D721Med (cell line): ENCODE measurements at regions not wholly inside any gene's neighbourhood (a gene's known extent, or its start where the extent isn't known, plus 50 kb on each side); places are given as distances from the start of the nearest gene placed in this dataset.

Experiments
- DNase-seq: peaks from one replicate; pipeline ENCODE4 v3.0.0; 2011; ENCODE audit warnings: low spot score; ENCODE audit not compliant: insufficient read length
- FAIRE-seq: peaks from 2 replicates; lab custom pipeline; 2011; peaks lifted over from hg19 to GRCh38; lab: Jason Lieb, UNC
- TF ChIP-seq, protein P1 (sequence below): IDR thresholded peaks from 2 replicates; pipeline ENCODE4 v1.5.1; 2012; ENCODE audit warnings: mild to moderate bottlenecking, control low read depth; ENCODE audit not compliant: insufficient read depth; ENCODE audit errors: missing control alignments

DNA sequence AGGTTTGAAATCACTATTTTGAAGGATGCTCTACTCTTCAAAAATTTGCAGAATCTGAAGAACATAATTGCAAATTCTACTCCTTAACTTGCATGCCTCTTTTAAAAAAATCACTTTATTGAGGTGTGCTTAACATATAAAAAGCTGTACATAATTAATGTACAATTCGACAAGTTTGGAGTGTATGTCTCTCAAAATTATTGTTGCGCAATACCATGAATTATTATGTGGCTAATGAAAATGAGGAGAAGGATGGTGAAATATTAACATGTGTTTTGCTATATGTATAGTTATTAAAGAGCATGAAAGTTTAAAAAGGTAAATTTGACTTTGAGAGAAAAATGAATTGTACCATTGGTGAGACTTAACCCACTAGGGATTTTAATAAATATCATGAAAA is 187.2 kb upstream of the MALRD1 start:
- FAIRE-seq (no peak), DNase-seq (no peak)
- TF ChIP-seq, protein P1, sequence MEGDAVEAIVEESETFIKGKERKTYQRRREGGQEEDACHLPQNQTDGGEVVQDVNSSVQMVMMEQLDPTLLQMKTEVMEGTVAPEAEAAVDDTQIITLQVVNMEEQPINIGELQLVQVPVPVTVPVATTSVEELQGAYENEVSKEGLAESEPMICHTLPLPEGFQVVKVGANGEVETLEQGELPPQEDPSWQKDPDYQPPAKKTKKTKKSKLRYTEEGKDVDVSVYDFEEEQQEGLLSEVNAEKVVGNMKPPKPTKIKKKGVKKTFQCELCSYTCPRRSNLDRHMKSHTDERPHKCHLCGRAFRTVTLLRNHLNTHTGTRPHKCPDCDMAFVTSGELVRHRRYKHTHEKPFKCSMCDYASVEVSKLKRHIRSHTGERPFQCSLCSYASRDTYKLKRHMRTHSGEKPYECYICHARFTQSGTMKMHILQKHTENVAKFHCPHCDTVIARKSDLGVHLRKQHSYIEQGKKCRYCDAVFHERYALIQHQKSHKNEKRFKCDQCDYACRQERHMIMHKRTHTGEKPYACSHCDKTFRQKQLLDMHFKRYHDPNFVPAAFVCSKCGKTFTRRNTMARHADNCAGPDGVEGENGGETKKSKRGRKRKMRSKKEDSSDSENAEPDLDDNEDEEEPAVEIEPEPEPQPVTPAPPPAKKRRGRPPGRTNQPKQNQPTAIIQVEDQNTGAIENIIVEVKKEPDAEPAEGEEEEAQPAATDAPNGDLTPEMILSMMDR = no peak

DNA sequence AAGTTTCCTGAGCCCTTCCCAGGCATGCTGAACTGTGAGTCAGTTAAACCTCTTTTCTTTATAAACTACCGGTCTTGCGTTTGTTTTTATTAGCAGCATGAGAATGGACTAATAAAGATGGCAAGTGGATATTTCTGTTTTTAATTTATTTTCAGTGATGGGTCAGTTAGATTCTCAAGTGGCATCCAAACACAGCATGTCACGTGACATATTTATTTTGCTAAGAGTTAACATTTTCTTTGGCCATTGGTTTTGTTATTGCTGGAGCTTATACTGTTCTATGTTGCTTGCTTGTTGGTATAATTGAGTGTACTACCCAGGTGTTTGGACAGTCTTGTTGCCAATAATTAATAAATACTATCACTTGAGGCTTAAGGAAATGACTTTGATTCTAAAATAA is 181.7 kb upstream of the MALRD1 start:
- TF ChIP-seq, protein P1 = no peak
- DNase-seq = no peak
- FAIRE-seq = no peak

DNA sequence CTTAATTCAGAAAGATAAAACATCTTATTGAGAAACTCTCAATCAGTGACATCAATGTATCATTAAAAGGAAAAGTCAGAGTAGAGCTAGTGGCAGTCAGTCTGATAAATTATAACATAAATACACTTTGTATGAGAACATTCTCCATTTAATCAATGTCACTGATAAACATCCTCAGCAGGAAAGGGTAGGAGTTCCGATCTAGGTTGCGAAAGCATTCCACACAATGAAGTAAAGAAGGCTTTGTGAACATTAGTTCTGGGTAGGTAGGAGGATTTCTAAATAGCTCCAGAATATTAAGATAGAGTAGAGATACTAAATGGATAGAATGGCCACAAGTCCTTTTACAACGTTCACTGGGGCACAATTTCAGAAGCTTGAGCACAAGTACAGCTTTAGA is 179.7 kb upstream of the MALRD1 start:
- FAIRE-seq (no peak), DNase-seq (no peak)
- TF ChIP-seq, protein P1 = no peak

DNA sequence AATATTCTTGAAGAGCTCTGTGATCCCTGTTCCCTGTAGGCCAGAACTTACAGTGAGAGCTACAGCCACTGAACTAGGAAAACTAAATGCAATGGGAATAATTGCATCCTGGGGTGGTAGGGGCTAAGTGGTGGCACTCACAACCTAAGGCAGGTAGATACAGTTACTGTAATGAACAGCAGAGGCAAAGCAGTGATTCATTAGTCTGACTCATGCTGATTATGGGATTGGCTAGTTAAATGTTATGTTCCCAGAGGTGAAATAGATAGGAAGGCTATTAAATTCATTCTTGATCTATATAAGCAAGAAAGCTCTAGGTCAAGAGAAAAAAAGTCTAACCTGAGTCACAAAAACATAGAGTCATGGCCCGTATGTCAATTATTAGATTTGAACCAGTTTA is 173.1 kb upstream of the MALRD1 start:
- DNase-seq (no peak), FAIRE-seq (no peak)
- TF ChIP-seq, protein P1 = no peak

DNA sequence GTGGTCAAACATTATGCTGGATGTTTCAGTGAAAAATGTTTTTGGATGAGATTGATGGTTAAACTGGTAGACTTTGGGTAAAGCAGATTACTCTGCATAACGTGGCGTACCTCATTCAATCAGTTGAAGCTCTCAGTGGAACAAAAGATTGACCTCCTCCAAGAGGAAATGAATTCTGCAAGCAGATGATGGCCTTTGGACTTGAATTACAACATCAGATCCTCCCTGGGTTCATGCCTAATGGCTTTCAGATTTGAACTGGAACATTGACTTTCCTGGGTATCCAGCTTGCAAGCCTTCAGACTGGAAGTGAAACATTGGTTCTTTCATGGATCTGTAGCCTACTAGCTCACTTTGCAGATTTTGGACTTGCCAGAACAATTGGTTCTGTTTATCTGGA is 169.3 kb upstream of the MALRD1 start:
- FAIRE-seq = no peak
- TF ChIP-seq, protein P1 = no peak
- no peak for DNase-seq

DNA sequence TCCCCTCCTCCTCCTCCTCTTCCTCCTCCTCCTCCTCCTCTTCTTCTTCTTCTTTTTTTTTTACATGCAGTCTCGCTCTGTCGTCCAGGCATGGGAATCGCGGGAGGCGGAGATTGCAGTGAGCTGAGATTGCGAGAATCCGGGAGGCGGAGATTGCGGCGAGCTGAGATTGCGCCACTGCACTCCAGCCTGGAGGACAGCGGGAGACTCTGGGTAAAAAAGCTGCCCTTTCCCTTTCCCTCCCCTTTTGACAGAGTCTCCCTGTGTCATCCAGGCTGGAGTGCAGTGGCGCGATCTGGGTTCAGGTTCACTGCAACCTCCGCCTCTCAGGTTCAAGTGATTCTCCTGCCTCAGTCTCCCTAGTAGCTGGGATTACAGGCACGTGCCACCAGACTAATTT is 168.1 kb upstream of the MALRD1 start:
- DNase-seq (no peak), FAIRE-seq (no peak)
- TF ChIP-seq, protein P1 = no peak

DNA sequence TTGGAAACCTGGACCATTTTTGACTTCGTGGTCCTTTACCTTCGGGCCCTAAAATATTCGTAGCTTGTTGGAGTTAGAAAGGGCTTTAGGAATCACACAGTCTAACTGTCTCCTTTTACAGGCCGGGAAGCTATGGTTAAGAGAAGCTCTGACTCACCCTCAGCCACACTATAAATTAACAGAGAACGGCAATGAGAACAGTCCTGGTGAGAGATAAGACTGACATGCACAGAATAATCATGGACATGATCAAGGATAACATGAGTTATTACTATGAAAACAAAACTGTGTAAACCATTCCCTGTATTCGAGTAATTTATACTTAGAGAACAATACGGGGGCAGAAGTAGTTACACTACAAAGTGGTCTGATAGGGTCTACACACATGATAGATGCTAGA is 162.5 kb upstream of the MALRD1 start:
- DNase-seq (no peak), FAIRE-seq (no peak)
- TF ChIP-seq, protein P1 = no peak
